ENCODE measurements at regions not wholly inside any gene's neighbourhood (a gene's known extent, or its start where the extent isn't known, plus 50 kb on each side); places are given as distances from the start of the nearest gene placed in this dataset.

DNA sequence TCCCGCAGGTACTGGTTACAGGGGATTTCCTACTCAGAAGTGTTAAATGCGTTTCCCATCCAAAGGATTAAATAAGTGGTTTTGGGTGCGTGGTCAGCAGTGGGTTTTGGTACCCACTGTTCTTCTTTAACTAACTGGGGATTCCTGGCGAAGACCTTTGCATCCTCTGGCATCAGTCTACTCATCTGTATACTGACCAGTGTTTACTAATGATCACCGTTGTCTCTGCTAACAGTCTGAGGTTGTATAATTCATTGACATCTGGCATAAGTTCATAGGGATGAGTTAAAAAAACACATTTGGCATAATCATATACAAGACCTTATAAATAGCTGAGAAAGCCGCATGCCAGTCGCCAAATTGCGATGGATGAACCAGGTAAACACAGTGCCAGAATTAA, 339.1 kb downstream of the PMP22 start (continued):
- no peak for TF ChIP-seq KDM5A (IDR thresholded peaks at IDR 0.05; ENCODE audit: low read length)
- TF ChIP-seq NRF1 (IDR thresholded peaks at IDR 0.05; ENCODE audit: low read depth, low read length) = no peak

Data from H1 (cell line).